NCI-H510A treated with DMSO at 0.1 percent for 48 hours (cell line): ENCODE measurements at regions not wholly inside any gene's neighbourhood (a gene's known extent, or its start where the extent isn't known, plus 50 kb on each side); places are given as distances from the start of the nearest gene placed in this dataset.

ENCODE experiments used
- DNase-seq: peaks from one replicate; lab custom pipeline; 2025; lab: John Stamatoyannopoulos, UW

GRCh38 chr10:131673396-131673795 lies 227.4 kb upstream of the PPP2R2D start:
- DNase-seq = no peak

DNA sequence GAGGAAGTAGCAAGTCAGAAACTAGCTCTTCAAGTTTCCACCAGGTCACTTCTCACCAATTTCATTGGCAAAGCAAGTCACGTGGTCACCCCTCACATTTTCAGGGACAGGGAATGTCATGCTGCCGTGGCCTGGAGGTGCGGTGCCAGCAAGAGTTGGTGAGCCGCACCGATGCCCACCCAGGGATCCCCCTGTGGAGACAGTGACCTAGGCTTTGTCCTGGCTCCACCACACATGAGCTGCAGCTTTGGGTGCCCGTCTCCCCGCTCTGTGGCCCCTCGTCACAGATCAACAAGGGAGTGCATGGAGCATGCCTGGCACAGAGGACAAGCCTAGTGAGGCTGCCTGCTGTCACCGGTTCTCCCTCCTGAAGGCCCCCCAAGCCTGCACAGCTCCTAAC lies 226.7 kb upstream of the PPP2R2D start:
- DNase-seq = no peak

- no peak for DNase-seq
Observed at GRCh38 chr10:131675104-131675503, 225.7 kb upstream of the PPP2R2D start.

- no peak for DNase-seq
Observed at GRCh38 chr10:131676046-131676799, 224.6 kb upstream of the PPP2R2D start.

- DNase-seq = no peak
Observed at GRCh38 chr10:131676800-131677421, 223.9 kb upstream of the PPP2R2D start.

- no peak for DNase-seq
Observed at GRCh38 chr10:131677671-131678070, 223.1 kb upstream of the PPP2R2D start.

DNA sequence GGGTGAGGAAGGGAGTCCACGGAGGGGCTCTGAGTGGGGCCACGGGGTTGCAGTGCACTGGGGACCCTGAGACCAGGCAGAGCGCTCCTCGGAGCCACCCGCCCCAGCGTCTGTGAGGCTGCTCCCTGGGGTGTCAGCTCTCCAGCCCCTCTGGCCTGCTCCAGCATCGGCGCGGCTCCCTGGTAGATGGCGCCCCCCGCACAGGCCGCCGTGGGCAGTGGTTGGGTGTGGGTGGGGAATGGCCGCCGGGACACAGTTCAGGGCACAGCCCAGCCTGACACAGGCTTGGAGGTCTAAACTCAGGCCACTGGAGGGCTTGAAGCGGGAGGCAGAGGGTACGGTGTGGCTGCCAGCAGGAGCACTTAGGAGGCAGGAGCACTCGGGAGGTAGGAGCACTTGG lies 222.6 kb upstream of the PPP2R2D start:
- no peak for DNase-seq

- DNase-seq = no peak
Observed at GRCh38 chr10:131678613-131679012, 222.2 kb upstream of the PPP2R2D start.

GRCh38 chr10:131679926-131680325 lies 220.9 kb upstream of the PPP2R2D start:
- DNase-seq = no peak

DNA sequence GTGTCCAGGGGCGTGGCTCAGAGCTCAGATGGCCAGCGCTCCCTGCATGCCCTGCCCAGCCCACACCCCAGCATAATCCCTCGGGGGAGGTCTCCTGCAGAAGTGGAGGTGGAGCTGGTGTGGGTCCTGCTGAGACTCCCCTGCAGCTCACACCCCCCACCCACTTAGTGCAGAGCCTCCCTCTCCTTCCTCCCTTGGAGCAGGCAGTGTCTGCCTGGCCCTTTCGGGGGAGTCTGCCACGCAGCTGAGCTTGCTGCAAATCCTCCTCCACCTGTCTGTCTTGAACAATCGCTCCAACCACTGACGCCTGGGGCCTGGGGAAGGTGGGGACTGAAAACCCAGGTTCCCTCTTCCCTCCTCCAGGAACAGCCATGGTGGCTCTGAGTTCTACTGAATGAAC lies 219.7 kb upstream of the PPP2R2D start:
- no peak for DNase-seq

GRCh38 chr10:131681656-131682055 lies 219.2 kb upstream of the PPP2R2D start:
- DNase-seq = no peak

- DNase-seq = no peak
Observed at GRCh38 chr10:131682271-131682962, 218.4 kb upstream of the PPP2R2D start.

- DNase-seq = no peak
Observed at GRCh38 chr10:131683281-131683861, 217.4 kb upstream of the PPP2R2D start.

DNA sequence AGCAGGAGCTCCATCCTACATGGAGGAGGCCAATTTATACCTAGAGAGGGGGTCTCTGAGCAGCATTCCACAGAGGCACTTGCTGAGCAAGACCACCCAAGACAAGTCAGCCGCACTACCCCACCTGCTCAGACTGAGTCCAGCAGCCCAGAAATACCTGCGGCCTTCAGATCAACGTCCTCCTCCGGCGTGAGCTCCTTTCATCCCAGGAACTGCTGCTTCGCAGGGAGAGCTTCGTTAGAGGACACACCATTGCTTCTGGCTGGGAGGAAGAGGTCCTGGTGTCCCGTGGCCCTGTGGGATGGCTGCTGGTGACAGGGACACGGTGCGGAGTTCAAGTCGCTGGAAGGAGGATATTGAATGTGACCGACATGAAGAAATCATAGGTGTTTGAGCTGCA lies 216.9 kb upstream of the PPP2R2D start:
- DNase-seq = no peak

DNA sequence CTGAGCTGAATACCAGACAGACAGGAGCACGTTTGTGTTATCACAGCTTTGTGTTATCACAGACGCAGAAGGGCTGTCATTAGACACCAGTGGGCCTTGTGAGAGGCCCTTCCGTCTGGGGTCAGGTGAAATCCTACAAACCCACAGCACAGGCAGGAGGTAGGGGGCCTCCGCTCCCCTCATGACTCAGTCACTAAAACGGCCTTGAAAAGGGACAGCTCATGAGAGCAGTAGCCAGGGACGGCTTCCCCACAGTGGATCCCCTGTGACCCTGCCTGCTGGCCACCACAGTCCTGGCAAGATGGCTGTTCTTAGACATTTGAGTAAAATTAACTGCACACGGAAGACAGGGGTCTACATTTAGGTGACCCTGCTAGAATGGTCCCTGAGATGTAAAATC lies 215.8 kb upstream of the PPP2R2D start:
- no peak for DNase-seq

- DNase-seq = no peak
Observed at GRCh38 chr10:131685576-131685975, 215.2 kb upstream of the PPP2R2D start.

DNA sequence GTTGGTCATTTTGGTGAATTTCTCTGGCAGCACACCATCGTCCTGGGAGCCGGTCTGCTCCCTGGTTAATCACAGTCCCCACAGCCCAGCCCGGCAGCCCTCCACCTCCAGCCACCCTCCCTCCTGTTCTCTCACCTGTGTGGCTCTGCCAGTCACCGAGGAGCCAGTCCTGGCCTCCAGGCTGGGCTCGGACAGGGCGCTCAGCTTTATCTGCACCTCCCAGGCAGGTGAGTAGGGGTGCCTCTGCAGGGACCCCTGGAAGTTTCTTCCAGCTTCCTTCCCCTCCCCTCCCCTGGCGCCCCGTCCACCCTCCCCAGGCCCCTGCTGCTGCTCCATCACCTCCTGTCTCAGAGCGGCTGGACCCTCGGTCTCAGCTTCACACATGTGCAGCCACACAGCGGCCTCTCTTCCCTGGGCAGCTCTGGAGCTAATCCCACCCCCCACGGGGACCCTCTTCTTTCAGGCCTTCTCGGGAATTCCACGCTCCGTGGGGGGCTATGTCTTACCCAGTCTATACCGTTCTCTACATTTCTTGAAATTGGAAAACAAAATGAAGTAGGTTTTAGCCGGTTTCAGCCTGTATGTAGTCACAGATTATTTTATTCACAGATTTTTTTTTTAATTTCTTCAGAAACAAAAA lies 213.9 kb upstream of the PPP2R2D start:
- DNase-seq = no peak

DNA sequence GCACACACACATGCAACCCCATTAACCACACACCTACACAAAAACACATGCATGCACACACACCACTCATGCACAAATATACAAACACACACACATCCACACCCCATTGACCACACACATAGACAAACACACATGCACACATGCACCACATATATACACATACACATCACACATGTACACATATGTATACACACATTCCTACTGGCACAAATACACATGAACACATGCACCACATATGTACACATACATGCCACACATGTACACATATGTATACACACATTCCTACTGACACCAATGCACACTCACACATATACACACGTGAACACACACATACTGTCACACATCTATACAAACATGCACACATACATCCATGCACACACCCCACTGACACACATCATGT lies 212.5 kb upstream of the PPP2R2D start:
- no peak for DNase-seq

DNA sequence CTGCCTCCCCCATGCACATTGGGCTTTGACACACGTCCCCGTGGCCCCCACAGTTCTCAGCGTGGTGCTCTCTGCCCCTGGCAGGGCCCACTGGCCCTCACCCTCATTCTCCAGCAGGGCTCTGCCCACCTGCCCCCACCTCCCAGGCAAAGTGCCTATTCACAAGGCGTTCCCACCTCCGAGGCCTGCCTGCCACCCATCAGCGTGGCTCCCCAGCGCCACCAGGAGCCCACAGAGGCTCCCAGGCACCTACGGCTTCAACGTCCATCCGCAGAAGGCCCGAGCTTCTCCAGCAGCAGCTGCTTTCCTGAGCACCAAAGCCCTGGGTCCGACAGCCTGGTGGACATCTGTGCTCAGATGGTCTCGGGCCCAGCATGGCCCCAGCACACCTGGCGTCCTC lies 211.8 kb upstream of the PPP2R2D start:
- no peak for DNase-seq

- DNase-seq = no peak
Observed at GRCh38 chr10:131689486-131689885, 211.3 kb upstream of the PPP2R2D start.

DNA sequence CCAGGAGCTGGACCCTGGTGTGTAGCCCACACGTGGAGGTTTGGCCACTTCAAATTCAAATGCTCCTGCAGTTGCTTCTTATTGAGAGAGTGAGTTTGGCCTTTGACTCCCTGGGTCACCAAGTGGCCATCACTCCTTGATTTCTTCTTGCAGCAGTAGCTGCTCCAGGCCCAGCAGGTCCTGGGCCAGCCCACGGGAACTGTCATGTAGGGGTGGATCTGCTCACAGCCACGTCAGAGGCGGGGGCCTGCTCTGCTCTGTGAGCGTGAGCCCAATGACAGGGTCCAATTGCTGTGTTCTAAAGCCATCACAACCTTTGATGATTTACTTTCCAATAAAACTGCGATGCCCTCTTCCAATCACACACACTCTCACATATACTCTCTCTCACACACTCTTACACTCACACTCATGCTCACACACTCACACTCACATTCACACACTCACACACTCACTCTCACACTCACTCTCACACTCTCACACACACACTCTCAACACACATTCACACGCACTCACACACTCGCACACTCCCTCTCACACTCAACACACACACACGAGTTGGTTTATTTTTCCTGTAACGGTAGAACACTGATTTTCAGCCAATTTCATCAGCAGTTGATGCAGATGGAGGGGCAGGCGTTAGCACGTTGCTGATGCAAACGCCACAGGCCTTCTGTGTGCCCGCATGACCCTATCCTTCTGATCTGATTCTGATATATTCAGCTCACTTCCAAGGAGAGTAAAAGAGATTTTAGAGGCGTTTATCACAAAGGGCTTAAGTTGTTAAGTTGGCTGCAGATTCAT lies 210.7 kb upstream of the PPP2R2D start:
- no peak for DNase-seq

DNA sequence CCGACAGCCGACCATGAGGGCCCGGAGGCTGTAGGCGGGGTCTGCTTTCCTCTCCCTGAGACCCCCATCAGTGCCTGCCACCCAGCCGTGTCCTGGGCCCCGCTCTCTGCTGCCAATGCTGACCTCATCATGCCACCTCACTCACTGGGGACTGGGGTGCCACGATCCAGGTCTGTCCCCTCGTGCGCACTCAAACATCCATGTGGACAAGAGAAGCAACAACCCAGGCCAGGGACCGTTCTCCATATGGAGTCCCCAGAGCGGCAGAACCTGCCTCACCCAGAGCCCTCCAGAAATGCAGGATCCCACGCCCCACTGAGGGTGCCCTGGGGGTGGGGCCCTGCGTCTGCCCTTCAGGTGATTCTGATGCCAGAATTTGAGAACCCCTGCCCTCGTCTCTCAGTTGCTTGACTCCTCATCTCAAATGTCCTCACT lies 210.0 kb upstream of the PPP2R2D start:
- DNase-seq = no peak
